ENCODE measurements at regions not wholly inside any gene's neighbourhood (a gene's known extent, or its start where the extent isn't known, plus 50 kb on each side); places are given as distances from the start of the nearest gene placed in this dataset.

DNA sequence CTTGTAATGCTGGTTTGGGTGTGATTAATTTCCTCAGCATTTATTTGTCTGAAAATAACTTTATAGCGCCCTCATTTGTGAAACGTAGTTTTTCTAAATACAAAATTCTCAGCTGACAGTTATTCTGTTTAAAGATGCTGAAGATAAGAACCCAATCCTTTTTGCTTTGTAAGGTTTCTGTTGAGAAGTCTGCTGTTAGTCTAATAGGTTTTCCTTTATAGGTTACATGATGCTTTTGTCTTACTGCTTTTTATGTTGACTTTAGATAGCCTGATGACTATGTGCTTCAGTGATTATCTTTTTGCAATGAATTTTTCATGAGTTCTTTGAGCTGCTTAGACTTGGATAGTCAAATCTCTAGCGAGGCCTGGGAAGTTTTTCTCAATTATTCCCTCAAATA lies 168.6 kb upstream of the PDE3A start:
- TF ChIP-seq, protein P1, sequence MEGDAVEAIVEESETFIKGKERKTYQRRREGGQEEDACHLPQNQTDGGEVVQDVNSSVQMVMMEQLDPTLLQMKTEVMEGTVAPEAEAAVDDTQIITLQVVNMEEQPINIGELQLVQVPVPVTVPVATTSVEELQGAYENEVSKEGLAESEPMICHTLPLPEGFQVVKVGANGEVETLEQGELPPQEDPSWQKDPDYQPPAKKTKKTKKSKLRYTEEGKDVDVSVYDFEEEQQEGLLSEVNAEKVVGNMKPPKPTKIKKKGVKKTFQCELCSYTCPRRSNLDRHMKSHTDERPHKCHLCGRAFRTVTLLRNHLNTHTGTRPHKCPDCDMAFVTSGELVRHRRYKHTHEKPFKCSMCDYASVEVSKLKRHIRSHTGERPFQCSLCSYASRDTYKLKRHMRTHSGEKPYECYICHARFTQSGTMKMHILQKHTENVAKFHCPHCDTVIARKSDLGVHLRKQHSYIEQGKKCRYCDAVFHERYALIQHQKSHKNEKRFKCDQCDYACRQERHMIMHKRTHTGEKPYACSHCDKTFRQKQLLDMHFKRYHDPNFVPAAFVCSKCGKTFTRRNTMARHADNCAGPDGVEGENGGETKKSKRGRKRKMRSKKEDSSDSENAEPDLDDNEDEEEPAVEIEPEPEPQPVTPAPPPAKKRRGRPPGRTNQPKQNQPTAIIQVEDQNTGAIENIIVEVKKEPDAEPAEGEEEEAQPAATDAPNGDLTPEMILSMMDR (IDR thresholded peaks at IDR 0.05; ENCODE audit: low read length), result no peak
- TF ChIP-seq EZH2phosphoT487 (IDR thresholded peaks at IDR 0.05; ENCODE audit: low read length), result no peak
